ENCODE measurements at regions not wholly inside any gene's neighbourhood (a gene's known extent, or its start where the extent isn't known, plus 50 kb on each side); places are given as distances from the start of the nearest gene placed in this dataset.
A peak's percentile ranks its signal among the peaks of the same experiment; 100 is the strongest.

DNA sequence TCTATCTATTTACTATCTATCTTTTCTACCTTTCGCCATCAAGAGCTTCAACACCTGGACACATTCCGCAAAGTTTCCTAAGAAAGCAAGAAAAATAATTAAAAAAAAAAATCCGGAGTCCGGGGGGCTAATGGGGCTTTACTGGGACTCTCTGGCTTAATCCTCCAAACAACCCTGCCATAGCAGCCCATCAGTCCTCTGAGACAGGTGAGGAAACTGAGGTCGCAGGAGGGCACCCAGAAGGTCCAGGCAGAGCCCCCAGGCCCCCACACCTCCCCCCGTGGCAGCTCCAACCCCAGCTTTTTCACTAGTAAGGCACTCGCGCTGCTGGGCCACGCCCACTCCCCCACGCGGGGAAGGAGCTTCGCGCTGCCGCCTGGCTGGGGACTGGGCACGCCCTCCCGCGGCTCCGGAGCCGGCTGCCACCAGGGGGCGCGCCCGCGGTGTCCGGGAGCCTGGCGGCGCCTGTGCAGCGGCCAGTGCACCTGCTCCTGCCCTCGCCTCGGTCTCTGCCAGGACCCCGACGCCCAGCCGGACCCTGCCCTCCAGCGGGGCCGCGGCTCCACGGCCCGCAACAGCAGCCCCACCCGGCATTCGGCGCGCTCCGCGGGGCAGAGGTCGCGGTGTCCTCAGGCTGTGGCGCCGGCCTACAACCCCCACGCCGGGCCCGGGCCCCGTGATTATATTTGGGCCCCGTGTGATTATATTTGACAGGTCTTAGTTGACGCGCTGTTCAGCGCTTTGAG lies 54.1 kb upstream of the SAMD11 start:
- DNase-seq (peak; percentile 87), ATAC-seq (peak; percentile 95 to 98)
- peaks cover 16% of the 10 kb centered on the region for H3K27me3 Mint-ChIP-seq (ENCODE audit: low read depth)
- no peak overlapping the region for H3K4me3 Mint-ChIP-seq
- H3K4me1 Mint-ChIP-seq (ENCODE audit: low read depth), result peaks cover 2% of the 10 kb centered on the region
- H3K36me3 Mint-ChIP-seq (ENCODE audit: insufficient read depth), result no peaks in the 10 kb centered on the region
- no peaks in the 10 kb centered on the region for H3K9me3 Mint-ChIP-seq
